A549 (cell line): ENCODE measurements at regions not wholly inside any gene's neighbourhood (a gene's known extent, or its start where the extent isn't known, plus 50 kb on each side); places are given as distances from the start of the nearest gene placed in this dataset.

Experiments used
- E2F6 ChIP-seq: IDR thresholded peaks from 2 replicates; pipeline ENCODE4 v1.6.1; 2012; ENCODE audit warnings: low read depth, borderline replicate concordance
- EHF ChIP-seq: fragments of 250-450 bp; sonication (Bioruptor Pico); IDR thresholded peaks from 2 replicates; pipeline ENCODE4 v1.5.0; 2020; ENCODE audit warnings: mild to moderate bottlenecking
- FOSB ChIP-seq: fragments of 250-450 bp; sonication (Bioruptor Pico); IDR thresholded peaks from 2 replicates; pipeline ENCODE4 v1.5.0; 2020; ENCODE audit warnings: mild to moderate bottlenecking, moderate library complexity
- FOSL2 ChIP-seq, 2 experiments: fragments of 450-650 bp in 1 of 2; fragments of >200 bp in 1 of 2; sonication (Bioruptor Twin) in 1 of 2; formaldehyde crosslinking; IDR thresholded peaks; 2 replicates each; pipeline versions ENCODE4 v1.5.0 to v1.6.1; 2016 to 2020; ENCODE audit warnings: mild to moderate bottlenecking in 1 of 2, moderate library complexity in 1 of 2
- HOXB5 ChIP-seq: fragments of 250-450 bp; sonication (Bioruptor Pico); IDR thresholded peaks from 2 replicates; pipeline ENCODE4 v1.5.0; 2020; ENCODE audit warnings: mild to moderate bottlenecking, moderate library complexity
- MYC ChIP-seq: IDR thresholded peaks from 2 replicates; pipeline ENCODE4 v1.6.1; 2012; ENCODE audit warnings: mild to moderate bottlenecking, inconsistent platforms, low read length, improper control_type of control experiment, borderline replicate concordance
- RCOR1 ChIP-seq: fragments of 150-350 bp; IDR thresholded peaks from 2 replicates; pipeline ENCODE4 v1.6.1; 2014; ENCODE audit warnings: antibody characterized with exemption, low read length, low read depth
- RNF2 ChIP-seq: fragments of 200-600 bp; sonication (generic); IDR thresholded peaks from 2 replicates; pipeline ENCODE4 v1.6.1; 2016; ENCODE audit warnings: low read depth, mild to moderate bottlenecking, antibody characterized with exemption, moderate library complexity, borderline replicate concordance
- TFCP2L1 ChIP-seq: fragments of 250-450 bp; sonication (Bioruptor Pico); IDR thresholded peaks from 2 replicates; pipeline ENCODE4 v1.5.0; 2021; ENCODE audit warnings: mild to moderate bottlenecking
- USF2 ChIP-seq: fragments of 450-650 bp; IDR thresholded peaks from 2 replicates; pipeline ENCODE4 v1.6.1; 2014; ENCODE audit warnings: antibody characterized with exemption
- small RNA-seq, 6 experiments: library from RNA; depleted of rRNA; stranded (forward); fragments of <200 nt; gene quantifications; one replicate each; pipeline ENCODE3, GENCODE V24; 2012

GRCh38 chr22:46100401-46101105, 49.8 kb upstream of the PPARA start (continued):
- TF ChIP-seq USF2 = no peak
- TF ChIP-seq MYC = no peak
- no peak for TF ChIP-seq FOSL2 (IDR thresholded peaks at IDR 0.05)
- TF ChIP-seq FOSL2 (CRISPR knock-in tag; IDR thresholded peaks at IDR 0.05) = no peak
- no peak for TF ChIP-seq TFCP2L1 (CRISPR knock-in tag)
- no peak for TF ChIP-seq RNF2
- TF ChIP-seq E2F6 = no peak
- no peak for TF ChIP-seq FOSB (CRISPR knock-in tag)
- TF ChIP-seq HOXB5 (CRISPR knock-in tag) = no peak
- TF ChIP-seq EHF (CRISPR knock-in tag) = no peak
- no peak for TF ChIP-seq RCOR1

Small RNAs in the stretch of these regions (small RNA-seq; reads per million reads assigned to genes)
- 0.62 to 31.4 (median 16.1) reads per million in 6 experiments for gene MIR3619
